ENCODE measurements at regions not wholly inside any gene's neighbourhood (a gene's known extent, or its start where the extent isn't known, plus 50 kb on each side); places are given as distances from the start of the nearest gene placed in this dataset.

GRCh38 chr3:82567029-82567600 lies 805.7 kb upstream of the GBE1 start:
- TF ChIP-seq POLR2A (IDR thresholded peaks at IDR 0.05) (no peak), CTCF (IDR thresholded peaks at IDR 0.05) (no peak)

Data from heart left ventricle (tissue), 13 donors.